ENCODE measurements at regions not wholly inside any gene's neighbourhood (a gene's known extent, or its start where the extent isn't known, plus 50 kb on each side); places are given as distances from the start of the nearest gene placed in this dataset.

DNA sequence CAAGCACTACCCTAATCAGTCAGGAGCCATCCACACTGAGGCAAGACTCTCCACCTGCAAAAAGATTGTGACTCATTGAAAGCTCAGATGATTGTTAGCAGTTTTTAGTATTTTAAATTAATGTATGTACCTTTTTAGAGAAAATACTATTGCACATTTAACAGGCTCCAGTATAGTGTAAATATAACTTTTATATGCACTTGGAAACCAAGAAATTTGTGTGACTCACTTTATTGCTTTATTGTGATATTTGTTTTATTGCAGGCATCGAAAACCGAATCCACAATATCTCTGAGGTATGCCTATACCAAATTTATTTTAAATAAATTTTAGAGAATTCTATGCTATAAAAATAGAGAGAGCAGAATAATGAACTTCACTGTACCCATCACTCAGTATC is 122.0 kb downstream of the TEX36 start:
- TF ChIP-seq CTCF (IDR thresholded peaks at IDR 0.05) (no peak), POLR2A (IDR thresholded peaks at IDR 0.05) (no peak)
